Occipital lobe (tissue), 1 donor: ENCODE measurements at regions not wholly inside any gene's neighbourhood (a gene's known extent, or its start where the extent isn't known, plus 50 kb on each side); places are given as distances from the start of the nearest gene placed in this dataset.
"Not testable (repeated sequence)": the region's sequence is repeated elsewhere in the genome, so short reads cannot be mapped to it uniquely, and the experiment has no call there.

Experiments used
- DNase-seq: peaks from one replicate; lab custom pipeline; 2025; lab: John Stamatoyannopoulos, UW

DNA sequence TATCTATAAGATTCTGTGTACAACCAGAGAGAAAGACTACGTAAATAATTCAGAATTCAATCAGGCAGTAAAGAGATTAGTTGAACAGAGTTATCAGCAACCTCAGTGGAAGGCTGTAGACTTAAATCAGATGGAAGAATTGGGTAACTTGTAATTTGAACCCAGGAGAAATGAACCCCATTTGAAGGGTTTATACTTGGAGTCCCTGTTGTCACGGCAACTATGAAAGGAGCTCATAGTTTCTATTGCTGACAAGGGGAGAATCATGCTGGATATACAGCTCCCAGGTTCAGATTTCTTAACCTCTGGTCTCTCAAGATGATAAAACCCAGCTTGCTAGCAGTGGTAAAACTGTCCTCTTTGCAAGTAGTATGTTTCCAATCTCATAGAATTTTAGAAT lies 54.4 kb upstream of the BMP4 start:
- no peak for DNase-seq

DNA sequence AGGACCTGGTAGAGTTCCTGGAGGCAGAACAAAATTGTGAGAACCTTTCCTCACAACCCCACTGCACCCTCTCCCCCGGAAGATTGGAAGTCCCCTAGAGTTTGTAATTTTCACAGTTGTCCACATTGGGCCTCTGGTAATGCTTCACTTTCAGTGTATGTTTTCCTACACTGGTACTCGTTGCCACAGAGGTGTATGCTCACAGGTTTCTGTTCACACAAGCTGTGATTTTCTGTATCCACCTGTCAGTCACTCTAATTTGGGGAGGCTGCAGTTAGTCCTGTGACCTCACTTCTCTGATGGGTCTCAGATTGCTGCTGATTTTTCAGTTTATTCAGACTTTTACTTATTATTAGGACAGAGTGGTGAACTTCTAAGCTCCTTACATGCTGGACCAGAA lies 66.4 kb upstream of the BMP4 start:
- DNase-seq: no peak

- no peak for DNase-seq
Measured at GRCh38 chr14:54025661-54026060, 69.0 kb upstream of the BMP4 start.

DNA sequence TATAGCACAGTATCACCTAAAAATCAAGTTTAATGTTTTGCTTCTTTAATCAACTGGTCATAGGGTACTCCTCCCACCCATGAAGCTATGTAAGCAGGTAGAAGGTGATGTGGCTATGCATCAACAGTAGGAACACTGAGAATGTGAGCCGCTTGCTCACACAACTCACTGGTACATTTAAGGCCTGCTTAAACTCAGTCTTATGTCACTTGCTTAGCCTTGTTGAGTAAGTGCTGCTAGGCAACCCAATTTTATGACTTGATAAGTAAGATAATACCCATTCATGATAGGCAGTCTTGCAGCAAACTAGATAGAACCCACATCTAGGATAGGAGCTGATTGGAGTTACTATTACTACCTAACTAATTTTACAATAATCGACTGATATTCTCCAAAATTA lies 70.0 kb upstream of the BMP4 start:
- DNase-seq: no peak

DNA sequence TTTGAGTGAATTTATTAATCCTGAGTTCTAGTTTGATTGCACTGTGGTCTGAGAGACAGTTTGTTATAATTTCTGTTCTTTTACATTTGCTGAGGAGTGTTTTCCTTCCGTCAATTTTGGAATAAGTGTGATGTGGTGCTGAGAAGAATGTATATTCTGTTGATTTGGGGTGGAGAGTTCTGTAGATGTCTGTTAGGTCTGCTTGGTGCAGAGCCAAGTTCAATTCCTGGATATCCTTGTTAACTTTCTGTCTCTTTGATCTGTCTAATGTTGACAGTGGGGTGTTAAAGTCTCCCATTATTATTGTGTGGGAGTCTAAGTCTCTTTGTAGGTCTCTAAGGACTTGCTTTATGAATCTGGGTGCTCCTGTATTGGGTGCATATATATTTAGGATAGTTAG lies 74.4 kb upstream of the BMP4 start:
- not testable (repeated sequence) for DNase-seq

DNA sequence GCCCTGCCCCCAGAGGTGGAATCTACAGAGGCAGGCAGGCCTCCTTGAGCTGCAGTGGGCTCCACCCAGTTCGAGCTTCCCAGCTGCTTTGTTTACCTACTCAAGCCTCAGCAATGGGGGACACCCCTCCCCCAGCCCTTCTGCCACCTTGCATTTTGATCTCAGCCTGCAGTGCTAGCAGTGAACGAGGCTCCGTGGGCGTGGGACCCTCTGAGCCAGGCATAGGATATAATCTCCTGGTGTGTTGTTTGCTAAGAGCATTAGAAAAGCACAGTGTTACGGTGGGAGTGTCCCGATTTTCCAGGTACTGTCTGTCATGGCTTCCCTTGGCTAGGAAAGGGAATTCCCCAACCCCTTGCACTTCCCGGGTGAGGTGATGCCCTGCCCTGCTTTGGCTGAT lies 76.7 kb upstream of the BMP4 start:
- DNase-seq: not testable (repeated sequence)

DNA sequence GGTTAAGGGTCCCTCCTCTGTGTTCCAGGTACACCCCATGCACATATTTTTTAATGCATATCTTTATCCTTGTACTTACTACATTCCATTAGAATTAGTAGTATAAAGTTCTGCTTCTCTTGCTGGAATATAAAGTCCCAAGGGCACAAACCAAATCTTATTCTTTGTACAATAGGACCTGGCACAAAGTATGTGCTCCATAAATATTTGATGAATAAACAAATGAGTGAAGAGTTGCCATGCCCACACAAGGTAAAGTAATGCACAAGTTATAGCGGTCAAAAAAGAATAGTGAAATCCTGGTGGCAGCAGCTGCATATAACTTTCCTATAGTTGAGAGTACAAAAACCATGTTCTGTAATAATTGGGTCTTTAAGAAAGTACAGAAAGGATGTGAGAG lies 82.1 kb upstream of the BMP4 start:
- no peak for DNase-seq

- no peak for DNase-seq
Measured at GRCh38 chr14:54039311-54039710, 82.7 kb upstream of the BMP4 start.

- DNase-seq: no peak
Measured at GRCh38 chr14:54040846-54041245, 84.2 kb upstream of the BMP4 start.

DNA sequence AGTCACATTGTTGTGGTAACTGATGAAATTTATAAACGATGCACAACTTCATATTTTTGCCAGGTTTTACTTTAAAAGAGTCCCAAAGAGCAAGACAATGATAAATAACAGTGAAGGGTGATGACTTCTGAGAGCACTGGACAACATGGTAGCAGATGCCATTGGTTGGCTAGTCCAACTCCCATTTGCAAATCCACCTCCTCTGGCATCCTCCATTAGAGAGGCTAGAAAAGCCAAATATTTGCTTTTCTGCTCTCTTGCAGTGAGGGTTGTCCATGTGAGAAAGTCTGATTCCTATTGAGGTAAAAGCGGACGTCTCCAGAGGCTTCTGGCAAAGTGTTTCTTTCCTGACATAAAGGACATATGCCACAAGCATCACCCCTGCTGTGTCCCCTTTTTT lies 89.6 kb upstream of the BMP4 start:
- no peak for DNase-seq

DNA sequence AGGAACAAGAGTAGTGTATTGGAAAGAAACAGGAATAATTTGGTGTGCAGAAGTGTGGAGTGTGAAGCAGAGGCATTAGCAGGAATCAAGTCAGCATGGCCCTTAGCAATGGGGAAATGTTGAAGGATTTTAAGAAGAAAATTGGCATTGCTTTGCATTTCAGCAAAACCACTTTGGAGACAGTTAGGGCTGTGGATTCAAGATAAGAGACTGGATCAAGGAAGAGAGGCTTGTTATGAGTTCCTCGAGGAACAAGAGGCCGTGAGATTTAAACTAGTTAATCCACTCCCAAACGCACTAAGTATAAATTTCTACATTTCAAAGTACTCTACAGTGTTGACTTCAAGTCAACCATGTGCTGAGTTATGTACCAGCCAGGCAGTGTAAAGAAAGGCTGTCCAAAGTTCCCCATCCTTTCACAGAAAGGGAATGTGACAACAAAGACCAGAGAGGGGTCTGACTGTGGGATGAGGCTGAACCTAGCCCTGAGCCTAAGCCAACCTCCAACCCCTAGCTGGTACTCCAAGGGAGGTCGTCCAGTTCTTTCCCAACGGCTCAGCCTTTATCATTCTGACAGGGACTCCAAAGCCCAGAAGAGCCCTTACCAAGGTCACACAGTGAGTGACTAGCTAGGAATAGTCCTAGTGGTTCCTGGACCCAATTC lies 91.2 kb upstream of the BMP4 start:
- DNase-seq: no peak

DNA sequence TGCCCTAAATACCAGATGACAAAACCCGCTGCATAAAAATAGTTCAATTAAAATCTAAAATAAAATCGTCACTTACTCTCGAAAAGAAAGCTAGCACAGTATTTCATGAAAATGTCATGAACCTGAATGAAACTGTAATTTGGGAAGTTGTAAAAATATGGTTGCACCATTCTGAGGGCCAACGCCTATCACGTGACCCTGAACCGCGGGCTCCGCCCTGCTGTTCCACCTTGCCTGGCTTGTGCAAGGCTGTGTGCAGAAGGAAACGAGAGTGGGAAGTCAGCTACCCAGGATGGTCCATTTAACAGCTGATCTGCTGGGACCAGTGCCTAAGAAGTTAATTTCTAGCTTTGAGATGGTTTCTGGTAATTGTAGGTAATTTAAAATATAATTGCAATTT lies 91.7 kb upstream of the BMP4 start:
- DNase-seq: no peak

DNA sequence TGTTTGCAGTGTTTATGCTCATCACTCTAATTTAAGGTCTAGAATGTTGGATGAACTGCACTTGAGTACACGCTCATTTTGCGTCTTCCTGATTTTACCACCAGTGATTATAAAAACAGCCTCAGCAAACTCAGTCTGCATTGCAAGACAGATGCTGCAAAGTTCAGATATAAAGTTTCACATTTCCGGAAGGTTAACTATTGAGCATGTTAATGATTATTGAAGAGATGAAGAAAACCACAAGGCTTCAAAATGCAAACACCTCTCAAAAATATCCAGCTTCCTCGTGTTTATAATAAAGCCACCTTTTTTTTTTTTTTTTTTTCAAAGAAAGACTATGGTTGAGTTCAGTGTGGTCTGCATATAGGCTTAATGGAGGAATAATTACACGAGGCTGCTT lies 92.1 kb upstream of the BMP4 start:
- no peak for DNase-seq

- no peak for DNase-seq
Measured at GRCh38 chr14:54050759-54051158, 94.1 kb upstream of the BMP4 start.

- no peak for DNase-seq
Measured at GRCh38 chr14:54052696-54053385, 96.2 kb upstream of the BMP4 start.

DNA sequence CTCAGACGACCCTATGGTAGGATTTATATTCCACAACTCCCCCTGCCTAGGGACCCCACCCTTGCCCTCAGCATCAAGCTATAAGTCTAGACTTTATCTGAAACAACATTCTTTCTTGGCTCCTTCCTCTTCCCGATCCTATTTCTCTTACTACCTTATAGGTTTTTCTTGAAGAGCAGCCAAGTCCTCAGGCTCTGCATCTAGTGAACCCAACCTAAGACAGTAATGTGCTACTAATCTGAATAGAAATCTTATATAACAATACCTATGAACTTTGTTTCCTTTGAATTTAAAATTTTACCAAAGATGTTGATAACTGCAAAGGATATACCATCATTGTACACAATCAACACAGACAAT lies 96.7 kb upstream of the BMP4 start:
- DNase-seq: no peak

- DNase-seq: no peak
Measured at GRCh38 chr14:54058505-54058904, 101.9 kb upstream of the BMP4 start.

- no peak for DNase-seq
Measured at GRCh38 chr14:54083549-54084239, 127.1 kb upstream of the BMP4 start.

DNA sequence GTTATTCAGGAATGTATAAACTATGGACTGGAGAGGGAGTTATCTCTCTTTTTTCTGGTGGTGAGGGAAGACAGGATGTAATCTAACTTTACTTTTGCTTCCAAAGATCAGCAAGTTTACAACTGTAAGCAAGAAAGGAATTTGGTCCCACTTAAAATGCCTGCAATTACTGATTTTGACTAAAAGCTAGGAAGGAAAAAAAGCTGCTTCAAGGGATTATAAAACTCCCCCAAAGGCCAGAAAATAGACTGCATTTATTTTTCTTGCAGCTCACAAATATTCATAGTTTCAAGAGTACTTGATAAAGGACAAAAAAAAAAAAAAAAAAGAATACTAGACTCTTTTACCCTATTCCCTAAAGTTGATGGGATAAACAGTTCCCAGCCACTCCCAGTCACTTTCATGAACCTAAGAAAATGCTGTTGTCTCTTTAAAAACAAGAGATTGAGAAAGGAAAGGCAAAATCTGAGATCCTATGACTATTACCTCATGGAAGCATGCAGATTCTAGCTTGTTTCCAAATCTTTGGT lies 128.7 kb upstream of the BMP4 start:
- DNase-seq: no peak

- DNase-seq: no peak
Measured at GRCh38 chr14:54085841-54086240, 129.2 kb upstream of the BMP4 start.

DNA sequence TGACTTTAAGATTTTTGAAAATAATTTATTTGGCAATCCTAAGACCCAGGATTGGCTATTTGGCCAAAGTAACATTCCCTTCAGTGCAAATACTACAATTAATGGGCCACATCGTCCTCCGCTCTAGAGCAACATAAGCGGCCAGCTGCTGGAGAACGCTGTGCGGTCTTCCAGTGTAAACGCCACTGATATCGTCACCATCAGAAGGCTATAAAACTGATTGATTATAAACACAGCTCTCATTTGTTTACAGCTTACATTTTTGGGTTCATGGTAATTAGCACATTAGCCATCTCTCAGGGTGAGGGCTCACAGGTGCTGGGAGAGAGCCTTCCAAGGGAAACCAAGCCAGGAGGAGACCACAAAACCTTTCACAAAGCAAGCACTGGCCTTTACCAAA lies 130.1 kb upstream of the BMP4 start:
- DNase-seq: no peak

DNA sequence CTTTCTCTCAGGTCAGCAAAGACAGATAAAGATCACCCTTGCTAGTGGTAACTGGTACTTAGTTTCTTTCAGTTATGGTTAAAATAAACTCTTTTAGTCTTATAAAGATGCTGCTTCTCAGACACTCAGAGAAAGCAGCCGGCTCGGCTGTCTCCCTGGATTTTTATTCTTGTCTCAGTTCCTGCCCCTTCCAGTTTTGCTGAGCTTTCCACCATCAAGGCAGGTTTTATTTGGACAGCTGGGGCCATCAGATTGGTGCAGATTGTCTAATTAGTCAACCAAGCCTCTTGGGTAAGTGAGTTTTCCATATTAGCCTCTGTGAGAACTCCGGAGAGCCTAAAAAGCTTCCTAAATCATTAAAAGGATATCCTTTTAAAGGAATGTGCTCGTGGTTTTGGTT lies 130.8 kb upstream of the BMP4 start:
- DNase-seq: no peak

DNA sequence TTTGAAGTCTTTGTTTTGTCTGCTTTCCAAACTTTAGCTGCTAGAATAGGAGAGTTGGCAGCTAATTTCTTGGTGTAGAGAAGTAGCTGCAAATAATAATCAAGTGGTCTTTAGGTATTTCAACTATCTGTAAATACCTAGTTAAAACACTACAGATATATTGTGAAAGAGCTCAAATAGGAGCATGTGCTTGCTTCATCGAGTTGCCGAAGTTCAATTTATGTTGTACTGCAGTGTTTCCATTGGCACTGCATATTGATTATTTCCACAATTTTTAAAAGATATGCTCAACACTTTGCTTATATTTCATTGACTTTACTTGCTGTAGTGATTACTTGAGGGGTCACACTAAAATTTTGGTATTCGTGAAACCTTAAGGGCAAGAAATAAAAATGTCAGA lies 131.6 kb upstream of the BMP4 start:
- DNase-seq: no peak
